C4-2B (cell line): ENCODE measurements at regions not wholly inside any gene's neighbourhood (a gene's known extent, or its start where the extent isn't known, plus 50 kb on each side); places are given as distances from the start of the nearest gene placed in this dataset.

Experiments
- ZFX ChIP-seq: fragments of 450-650 bp; IDR thresholded peaks from 2 replicates; pipeline ENCODE4 v1.6.1; 2017
- TF ChIP-seq, protein P1 (sequence below): fragments of 450-650 bp; conservative IDR thresholded peaks from 2 replicates; pipeline ENCODE4 v1.5.1; 2017; ENCODE audit warnings: mild to moderate bottlenecking

DNA sequence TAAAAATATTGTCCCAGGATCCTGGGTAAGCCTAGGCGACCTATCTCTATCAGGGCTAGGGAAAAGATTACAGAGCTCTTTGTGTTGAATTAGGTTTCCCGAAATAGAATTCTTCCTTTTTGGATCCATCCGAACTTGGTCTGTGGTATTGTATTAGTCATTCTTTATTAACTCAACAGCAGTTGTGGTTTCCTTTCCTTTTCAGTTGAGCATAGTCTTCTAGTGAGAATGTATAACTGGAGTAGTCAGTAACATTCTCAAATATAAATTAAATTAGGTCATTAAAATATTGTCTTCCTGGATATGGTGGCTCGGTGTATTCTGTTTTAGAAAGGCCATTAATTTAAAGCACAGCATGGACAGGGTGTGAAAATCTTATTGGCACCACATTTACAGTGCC is 520.4 kb downstream of the NLGN4X start:
- TF ChIP-seq, protein P1, sequence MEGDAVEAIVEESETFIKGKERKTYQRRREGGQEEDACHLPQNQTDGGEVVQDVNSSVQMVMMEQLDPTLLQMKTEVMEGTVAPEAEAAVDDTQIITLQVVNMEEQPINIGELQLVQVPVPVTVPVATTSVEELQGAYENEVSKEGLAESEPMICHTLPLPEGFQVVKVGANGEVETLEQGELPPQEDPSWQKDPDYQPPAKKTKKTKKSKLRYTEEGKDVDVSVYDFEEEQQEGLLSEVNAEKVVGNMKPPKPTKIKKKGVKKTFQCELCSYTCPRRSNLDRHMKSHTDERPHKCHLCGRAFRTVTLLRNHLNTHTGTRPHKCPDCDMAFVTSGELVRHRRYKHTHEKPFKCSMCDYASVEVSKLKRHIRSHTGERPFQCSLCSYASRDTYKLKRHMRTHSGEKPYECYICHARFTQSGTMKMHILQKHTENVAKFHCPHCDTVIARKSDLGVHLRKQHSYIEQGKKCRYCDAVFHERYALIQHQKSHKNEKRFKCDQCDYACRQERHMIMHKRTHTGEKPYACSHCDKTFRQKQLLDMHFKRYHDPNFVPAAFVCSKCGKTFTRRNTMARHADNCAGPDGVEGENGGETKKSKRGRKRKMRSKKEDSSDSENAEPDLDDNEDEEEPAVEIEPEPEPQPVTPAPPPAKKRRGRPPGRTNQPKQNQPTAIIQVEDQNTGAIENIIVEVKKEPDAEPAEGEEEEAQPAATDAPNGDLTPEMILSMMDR: no peak
- TF ChIP-seq ZFX: no peak
